ENCODE measurements at regions not wholly inside any gene's neighbourhood (a gene's known extent, or its start where the extent isn't known, plus 50 kb on each side); places are given as distances from the start of the nearest gene placed in this dataset.

GRCh38 chr15:25188051-25188450 is 233.3 kb downstream of the SNRPN start:
- TF ChIP-seq POLR2A (IDR thresholded peaks at IDR 0.05; ENCODE audit: low read depth, low read length) (no peak), POLR2AphosphoS5 (IDR thresholded peaks at IDR 0.05; ENCODE audit: insufficient read depth, low read depth, low read length) (no peak), CTCF (IDR thresholded peaks at IDR 0.05; ENCODE audit: extremely low read depth in 1 of 2, insufficient read depth in 1 of 2, low read depth in 1 of 2, low read length in 2 of 2) (no peak), EZH2 (IDR thresholded peaks at IDR 0.05; ENCODE audit: borderline replicate concordance, low read depth, low read length, severe bottlenecking) (no peak), MYC (IDR thresholded peaks at IDR 0.05; ENCODE audit: low read depth, low read length) (no peak), GATA2 (IDR thresholded peaks at IDR 0.05; ENCODE audit: insufficient read depth, insufficient read length, low read depth, low read length) (no peak), JUN (IDR thresholded peaks at IDR 0.05; ENCODE audit: borderline replicate concordance, insufficient read depth, insufficient read length, low read depth) (no peak)
